SK-N-SH treated with all-trans-retinoic acid at 6 μM for 48 hours (cell line): ENCODE measurements at regions not wholly inside any gene's neighbourhood (a gene's known extent, or its start where the extent isn't known, plus 50 kb on each side); places are given as distances from the start of the nearest gene placed in this dataset.

Source experiments
- ATAC-seq: fragments of 200-7000 bp; cut with Tn5 transposase; 3 replicates; pipeline ENCODE4 v1.9.1; 2020; ENCODE audit warnings: mild to moderate bottlenecking, moderate library complexity
- ARNTL ChIP-seq: fragments of 450-650 bp; formaldehyde crosslinking; IDR thresholded peaks from 2 replicates; pipeline ENCODE4 v1.5.0; 2020; ENCODE audit warnings: low read depth, mild to moderate bottlenecking, moderate library complexity, borderline replicate concordance
- BACH2 ChIP-seq: fragments of 250-450 bp; sonication (Bioruptor Pico); IDR thresholded peaks from 2 replicates; pipeline ENCODE4 v1.9.0; 2021; ENCODE audit warnings: mild to moderate bottlenecking, borderline replicate concordance
- CSDC2 ChIP-seq: fragments of 250-450 bp; sonication (Bioruptor Pico); IDR thresholded peaks from 2 replicates; pipeline ENCODE4 v1.5.0; 2020; ENCODE audit warnings: mild to moderate bottlenecking, moderate library complexity
- ESRRG ChIP-seq: fragments of 250-450 bp; sonication (Bioruptor Pico); IDR thresholded peaks from 2 replicates; pipeline ENCODE4 v1.6.1; 2021; ENCODE audit warnings: mild to moderate bottlenecking
- GLIS3 ChIP-seq: fragments of 250-450 bp; sonication (Bioruptor Pico); IDR thresholded peaks from 2 replicates; pipeline ENCODE4 v1.5.0; 2020; ENCODE audit warnings: mild to moderate bottlenecking, moderate library complexity
- ISL1 ChIP-seq: fragments of 250-450 bp; sonication (Bioruptor Pico); IDR thresholded peaks from 2 replicates; pipeline ENCODE4 v2.1.2; 2022; ENCODE audit warnings: mild to moderate bottlenecking, moderate library complexity
- OSR1 ChIP-seq: fragments of 250-450 bp; sonication (Bioruptor Pico); IDR thresholded peaks from 2 replicates; pipeline ENCODE4 v1.8.0; 2022; ENCODE audit warnings: moderate library complexity, mild to moderate bottlenecking, inconsistent platforms
- PPARA ChIP-seq: fragments of 250-450 bp; sonication (Bioruptor Pico); IDR thresholded peaks from 2 replicates; pipeline ENCODE4 v1.5.0; 2020; ENCODE audit warnings: mild to moderate bottlenecking, borderline replicate concordance
- RARB ChIP-seq: fragments of 250-450 bp; sonication (Bioruptor Pico); IDR thresholded peaks from 2 replicates; pipeline ENCODE4 v1.8.0; 2021; ENCODE audit warnings: mild to moderate bottlenecking, moderate library complexity
- TCF4 ChIP-seq: fragments of 250-450 bp; sonication (Bioruptor Pico); IDR thresholded peaks from 2 replicates; pipeline ENCODE4 v1.8.0; 2021; ENCODE audit warnings: mild to moderate bottlenecking, moderate library complexity, borderline replicate concordance
- TOX ChIP-seq: fragments of 250-450 bp; sonication (Bioruptor Pico); IDR thresholded peaks from 2 replicates; pipeline ENCODE4 v1.8.0; 2021; ENCODE audit warnings: mild to moderate bottlenecking, moderate library complexity, borderline replicate concordance
- ZC3H10 ChIP-seq: fragments of 250-450 bp; sonication (Bioruptor Pico); IDR thresholded peaks from 2 replicates; pipeline ENCODE4 v1.5.1; 2021; ENCODE audit warnings: mild to moderate bottlenecking, moderate library complexity
- ZFP3 ChIP-seq: fragments of 250-450 bp; sonication (Bioruptor Pico); IDR thresholded peaks from 2 replicates; pipeline ENCODE4 v1.5.0; 2020; ENCODE audit warnings: mild to moderate bottlenecking, moderate library complexity
- ZFP30 ChIP-seq: fragments of 450-650 bp; formaldehyde crosslinking; IDR thresholded peaks from 2 replicates; pipeline ENCODE4 v1.5.0; 2022; ENCODE audit warnings: mild to moderate bottlenecking, moderate library complexity
- ZNF565 ChIP-seq: fragments of 450-650 bp; formaldehyde crosslinking; conservative IDR thresholded peaks from 2 replicates; pipeline ENCODE4 v1.5.0; 2020; ENCODE audit warnings: low read depth, mild to moderate bottlenecking, moderate library complexity
- ZNF70 ChIP-seq: fragments of 450-650 bp; formaldehyde crosslinking; IDR thresholded peaks from 2 replicates; pipeline ENCODE4 v1.5.0; 2020; ENCODE audit warnings: mild to moderate bottlenecking, moderate library complexity
- TF ChIP-seq, protein P1 (sequence below): fragments of 250-450 bp; sonication (Bioruptor Pico); IDR thresholded peaks from 2 replicates; pipeline ENCODE4 v1.5.0; 2020; ENCODE audit warnings: mild to moderate bottlenecking, moderate library complexity
- TF ChIP-seq, protein P2 (sequence below): fragments of 250-450 bp; sonication (Bioruptor Pico); IDR thresholded peaks from 2 replicates; pipeline ENCODE4 v1.8.0; 2020; ENCODE audit warnings: mild to moderate bottlenecking, moderate library complexity, borderline replicate concordance
- TF ChIP-seq, protein P3 (sequence below): fragments of 250-450 bp; sonication (Bioruptor Pico); IDR thresholded peaks from 2 replicates; pipeline ENCODE4 v1.5.1; 2021; ENCODE audit warnings: mild to moderate bottlenecking, moderate library complexity

DNA sequence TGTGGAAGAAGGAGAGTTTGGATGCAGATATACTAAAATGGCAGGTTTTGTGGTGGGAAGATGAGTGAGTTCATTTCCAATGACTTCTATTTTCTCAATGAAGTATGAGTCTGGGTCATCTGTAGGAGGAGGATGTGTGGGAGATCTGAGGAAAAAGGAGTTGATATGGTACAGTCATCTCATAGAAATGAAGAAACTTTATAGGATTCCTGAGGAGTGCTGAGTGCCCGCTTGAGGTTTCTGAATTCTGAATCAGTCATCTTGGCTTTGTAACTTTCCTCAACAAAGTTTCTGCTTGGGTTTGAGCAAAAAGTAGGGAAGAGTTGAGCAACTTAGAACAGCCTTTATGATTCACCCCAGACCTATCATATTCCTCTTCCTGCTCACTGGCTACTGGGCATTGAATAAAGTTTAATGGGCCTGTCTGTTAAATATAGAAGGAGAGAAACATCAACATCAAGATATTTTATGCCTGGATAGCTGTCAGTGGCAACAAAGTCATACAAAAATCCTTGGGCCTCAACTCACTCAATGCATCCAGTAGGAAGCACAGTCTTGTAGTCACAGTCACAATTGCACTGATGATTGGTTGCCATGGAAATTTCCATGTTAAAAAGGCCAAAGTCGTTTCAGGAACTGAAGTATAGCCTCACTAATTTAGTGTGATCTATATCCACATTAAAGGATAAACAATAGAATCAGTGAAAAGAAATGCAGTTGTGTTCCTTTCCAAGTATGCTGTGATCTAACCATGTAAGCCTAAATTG is 284.7 kb downstream of the DUSP6 start:
- TF ChIP-seq ZFP30 (CRISPR knock-in tag) (no peak), ZFP3 (CRISPR knock-in tag) (no peak), ZNF565 (no peak), PPARA (no peak), ESRRG (CRISPR knock-in tag) (no peak), ISL1 (CRISPR knock-in tag) (no peak), TOX (CRISPR knock-in tag) (no peak), ARNTL (CRISPR knock-in tag) (no peak), ZNF70 (CRISPR knock-in tag) (no peak), GLIS3 (CRISPR knock-in tag) (no peak), BACH2 (CRISPR knock-in tag) (no peak), RARB (CRISPR knock-in tag) (no peak)
- TF ChIP-seq, protein P1, sequence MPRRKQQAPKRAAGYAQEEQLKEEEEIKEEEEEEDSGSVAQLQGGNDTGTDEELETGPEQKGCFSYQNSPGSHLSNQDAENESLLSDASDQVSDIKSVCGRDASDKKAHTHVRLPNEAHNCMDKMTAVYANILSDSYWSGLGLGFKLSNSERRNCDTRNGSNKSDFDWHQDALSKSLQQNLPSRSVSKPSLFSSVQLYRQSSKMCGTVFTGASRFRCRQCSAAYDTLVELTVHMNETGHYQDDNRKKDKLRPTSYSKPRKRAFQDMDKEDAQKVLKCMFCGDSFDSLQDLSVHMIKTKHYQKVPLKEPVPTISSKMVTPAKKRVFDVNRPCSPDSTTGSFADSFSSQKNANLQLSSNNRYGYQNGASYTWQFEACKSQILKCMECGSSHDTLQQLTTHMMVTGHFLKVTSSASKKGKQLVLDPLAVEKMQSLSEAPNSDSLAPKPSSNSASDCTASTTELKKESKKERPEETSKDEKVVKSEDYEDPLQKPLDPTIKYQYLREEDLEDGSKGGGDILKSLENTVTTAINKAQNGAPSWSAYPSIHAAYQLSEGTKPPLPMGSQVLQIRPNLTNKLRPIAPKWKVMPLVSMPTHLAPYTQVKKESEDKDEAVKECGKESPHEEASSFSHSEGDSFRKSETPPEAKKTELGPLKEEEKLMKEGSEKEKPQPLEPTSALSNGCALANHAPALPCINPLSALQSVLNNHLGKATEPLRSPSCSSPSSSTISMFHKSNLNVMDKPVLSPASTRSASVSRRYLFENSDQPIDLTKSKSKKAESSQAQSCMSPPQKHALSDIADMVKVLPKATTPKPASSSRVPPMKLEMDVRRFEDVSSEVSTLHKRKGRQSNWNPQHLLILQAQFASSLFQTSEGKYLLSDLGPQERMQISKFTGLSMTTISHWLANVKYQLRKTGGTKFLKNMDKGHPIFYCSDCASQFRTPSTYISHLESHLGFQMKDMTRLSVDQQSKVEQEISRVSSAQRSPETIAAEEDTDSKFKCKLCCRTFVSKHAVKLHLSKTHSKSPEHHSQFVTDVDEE (CRISPR knock-in tag): no peak
- TF ChIP-seq, protein P2, sequence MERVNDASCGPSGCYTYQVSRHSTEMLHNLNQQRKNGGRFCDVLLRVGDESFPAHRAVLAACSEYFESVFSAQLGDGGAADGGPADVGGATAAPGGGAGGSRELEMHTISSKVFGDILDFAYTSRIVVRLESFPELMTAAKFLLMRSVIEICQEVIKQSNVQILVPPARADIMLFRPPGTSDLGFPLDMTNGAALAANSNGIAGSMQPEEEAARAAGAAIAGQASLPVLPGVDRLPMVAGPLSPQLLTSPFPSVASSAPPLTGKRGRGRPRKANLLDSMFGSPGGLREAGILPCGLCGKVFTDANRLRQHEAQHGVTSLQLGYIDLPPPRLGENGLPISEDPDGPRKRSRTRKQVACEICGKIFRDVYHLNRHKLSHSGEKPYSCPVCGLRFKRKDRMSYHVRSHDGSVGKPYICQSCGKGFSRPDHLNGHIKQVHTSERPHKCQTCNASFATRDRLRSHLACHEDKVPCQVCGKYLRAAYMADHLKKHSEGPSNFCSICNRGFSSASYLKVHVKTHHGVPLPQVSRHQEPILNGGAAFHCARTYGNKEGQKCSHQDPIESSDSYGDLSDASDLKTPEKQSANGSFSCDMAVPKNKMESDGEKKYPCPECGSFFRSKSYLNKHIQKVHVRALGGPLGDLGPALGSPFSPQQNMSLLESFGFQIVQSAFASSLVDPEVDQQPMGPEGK (CRISPR knock-in tag): no peak
- TF ChIP-seq, protein P3, sequence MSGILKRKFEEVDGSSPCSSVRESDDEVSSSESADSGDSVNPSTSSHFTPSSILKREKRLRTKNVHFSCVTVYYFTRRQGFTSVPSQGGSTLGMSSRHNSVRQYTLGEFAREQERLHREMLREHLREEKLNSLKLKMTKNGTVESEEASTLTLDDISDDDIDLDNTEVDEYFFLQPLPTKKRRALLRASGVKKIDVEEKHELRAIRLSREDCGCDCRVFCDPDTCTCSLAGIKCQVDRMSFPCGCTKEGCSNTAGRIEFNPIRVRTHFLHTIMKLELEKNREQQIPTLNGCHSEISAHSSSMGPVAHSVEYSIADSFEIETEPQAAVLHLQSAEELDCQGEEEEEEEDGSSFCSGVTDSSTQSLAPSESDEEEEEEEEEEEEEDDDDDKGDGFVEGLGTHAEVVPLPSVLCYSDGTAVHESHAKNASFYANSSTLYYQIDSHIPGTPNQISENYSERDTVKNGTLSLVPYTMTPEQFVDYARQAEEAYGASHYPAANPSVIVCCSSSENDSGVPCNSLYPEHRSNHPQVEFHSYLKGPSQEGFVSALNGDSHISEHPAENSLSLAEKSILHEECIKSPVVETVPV: no peak
- TF ChIP-seq, all 23 proteins: peak for 0
- ATAC-seq: no peak; the same call in 2 of the 3 replicates

DNA sequence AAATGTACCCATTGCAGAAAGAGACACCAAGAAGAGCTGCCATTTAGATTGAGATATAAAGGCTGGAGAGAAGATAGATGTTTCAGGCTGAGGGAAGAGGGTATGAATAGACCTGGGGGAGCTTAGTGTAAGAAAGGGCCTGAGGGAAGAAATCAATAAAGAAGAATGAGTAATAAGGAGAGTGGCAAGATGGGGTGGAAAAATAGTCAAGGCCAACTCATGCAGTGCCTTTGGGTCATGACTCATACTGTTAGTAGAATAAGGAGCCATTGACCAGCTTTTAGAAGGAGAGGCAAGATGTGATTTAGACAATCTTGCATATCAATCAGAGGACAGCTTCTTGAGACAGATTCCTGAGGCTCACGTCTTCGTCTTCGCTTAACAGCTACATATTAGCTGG is 287.5 kb downstream of the DUSP6 start:
- no peak for ATAC-seq

DNA sequence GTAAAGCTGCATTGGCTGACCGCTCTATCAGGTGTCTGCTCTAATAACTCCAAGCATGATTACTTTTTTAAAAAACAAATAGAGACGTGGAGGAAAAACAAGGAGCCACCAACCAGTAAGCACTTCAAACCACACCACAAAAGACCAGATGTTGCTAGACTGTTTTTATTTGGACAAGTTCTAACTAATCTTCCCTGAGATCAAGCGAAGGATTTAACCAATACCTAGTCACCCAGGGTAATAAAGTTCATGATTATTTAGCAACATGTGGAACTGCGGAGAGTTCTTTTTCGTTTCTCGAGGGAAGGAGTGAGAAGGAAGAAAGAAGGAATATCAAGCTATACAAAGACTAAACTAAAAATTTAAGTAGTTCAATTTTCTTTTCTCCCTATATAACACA is 288.1 kb downstream of the DUSP6 start:
- ATAC-seq: no peak
- TF ChIP-seq ZNF565 (no peak), ARNTL (CRISPR knock-in tag) (no peak), ZFP30 (CRISPR knock-in tag) (no peak), CSDC2 (CRISPR knock-in tag) (no peak), OSR1 (CRISPR knock-in tag) (no peak), TCF4 (CRISPR knock-in tag) (no peak), ZC3H10 (CRISPR knock-in tag) (no peak), RARB (CRISPR knock-in tag) (no peak), ZNF70 (CRISPR knock-in tag) (no peak)
- TF ChIP-seq, protein P1 (CRISPR knock-in tag): no peak
- TF ChIP-seq, protein P3: no peak

More for the DNA sequence above, 287.5 kb downstream of the DUSP6 start:
- no peak for TF ChIP-seq PPARA
- no peak for TF ChIP-seq ESRRG (CRISPR knock-in tag)
- TF ChIP-seq, protein P1 (CRISPR knock-in tag): no peak
